ENCODE measurements at regions not wholly inside any gene's neighbourhood (a gene's known extent, or its start where the extent isn't known, plus 50 kb on each side); places are given as distances from the start of the nearest gene placed in this dataset.

DNA sequence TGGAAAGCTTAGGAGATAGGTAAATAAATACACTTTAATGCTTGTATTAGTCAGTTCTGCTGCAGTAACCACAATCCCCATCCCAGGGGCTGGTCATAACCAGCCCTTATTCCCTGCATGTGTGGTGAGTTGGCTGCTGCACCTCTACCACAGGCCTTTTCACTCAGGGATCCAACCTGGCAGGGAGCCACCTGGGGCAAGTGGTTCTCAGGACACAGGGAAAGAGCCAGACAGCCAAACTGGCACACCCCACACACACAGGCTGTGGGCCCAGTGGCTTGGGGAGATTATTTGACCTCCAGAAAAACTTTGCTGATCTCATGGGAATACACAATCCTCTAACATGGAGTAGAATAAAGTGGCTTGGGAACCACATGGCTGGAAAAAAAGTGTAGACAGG, 400.0 kb upstream of the RNF32 start:
- TF ChIP-seq, protein P1, sequence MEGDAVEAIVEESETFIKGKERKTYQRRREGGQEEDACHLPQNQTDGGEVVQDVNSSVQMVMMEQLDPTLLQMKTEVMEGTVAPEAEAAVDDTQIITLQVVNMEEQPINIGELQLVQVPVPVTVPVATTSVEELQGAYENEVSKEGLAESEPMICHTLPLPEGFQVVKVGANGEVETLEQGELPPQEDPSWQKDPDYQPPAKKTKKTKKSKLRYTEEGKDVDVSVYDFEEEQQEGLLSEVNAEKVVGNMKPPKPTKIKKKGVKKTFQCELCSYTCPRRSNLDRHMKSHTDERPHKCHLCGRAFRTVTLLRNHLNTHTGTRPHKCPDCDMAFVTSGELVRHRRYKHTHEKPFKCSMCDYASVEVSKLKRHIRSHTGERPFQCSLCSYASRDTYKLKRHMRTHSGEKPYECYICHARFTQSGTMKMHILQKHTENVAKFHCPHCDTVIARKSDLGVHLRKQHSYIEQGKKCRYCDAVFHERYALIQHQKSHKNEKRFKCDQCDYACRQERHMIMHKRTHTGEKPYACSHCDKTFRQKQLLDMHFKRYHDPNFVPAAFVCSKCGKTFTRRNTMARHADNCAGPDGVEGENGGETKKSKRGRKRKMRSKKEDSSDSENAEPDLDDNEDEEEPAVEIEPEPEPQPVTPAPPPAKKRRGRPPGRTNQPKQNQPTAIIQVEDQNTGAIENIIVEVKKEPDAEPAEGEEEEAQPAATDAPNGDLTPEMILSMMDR (IDR thresholded peaks at IDR 0.05), result no peak
- TF ChIP-seq POLR2A (IDR thresholded peaks at IDR 0.05), result no peak

All from thyroid gland (tissue), 4 donors.